Trophoblast cell (in vitro differentiated cells and primary cell): ENCODE measurements at regions not wholly inside any gene's neighbourhood (a gene's known extent, or its start where the extent isn't known, plus 50 kb on each side); places are given as distances from the start of the nearest gene placed in this dataset.

Experiments used
- DNase-seq, 2 donors: peaks; one replicate each; pipeline ENCODE4 v3.0.0-alpha.2; 2016
- H2AFZ ChIP-seq: 2 replicates; pipeline ENCODE4 v1.6.1; 2013; ENCODE audit warnings: low read length, moderate library complexity, mild to moderate bottlenecking; ENCODE audit not compliant: insufficient read depth, poor library complexity
- H2AK5ac ChIP-seq: 2 replicates; pipeline ENCODE4 v1.6.1; 2013; ENCODE audit warnings: mild to moderate bottlenecking, low read length
- H2BK120ac ChIP-seq: 2 replicates; pipeline ENCODE4 v1.6.1; 2013; ENCODE audit warnings: low read length, mild to moderate bottlenecking, moderate library complexity; ENCODE audit not compliant: insufficient read depth, poor library complexity
- H2BK12ac ChIP-seq: 2 replicates; pipeline ENCODE4 v1.6.1; 2013; ENCODE audit warnings: mild to moderate bottlenecking, low read length, moderate library complexity
- H2BK5ac ChIP-seq: 2 replicates; pipeline ENCODE4 v1.6.1; 2013; ENCODE audit warnings: low read length, low read depth, moderate library complexity, mild to moderate bottlenecking; ENCODE audit not compliant: poor library complexity
- H3K14ac ChIP-seq: 2 replicates; pipeline ENCODE4 v1.6.1; 2013; ENCODE audit warnings: mild to moderate bottlenecking, low read length
- H3K18ac ChIP-seq: 2 replicates; pipeline ENCODE4 v1.6.1; 2013; ENCODE audit warnings: mild to moderate bottlenecking, low read length
- H3K23ac ChIP-seq: 2 replicates; pipeline ENCODE4 v1.6.1; 2013; ENCODE audit warnings: low read length
- H3K27ac ChIP-seq: 2 replicates; pipeline ENCODE4 v1.5.1; 2013; ENCODE audit warnings: low read depth, mild to moderate bottlenecking, inconsistent platforms, low read length, moderate library complexity
- H3K27me3 ChIP-seq: 2 replicates; pipeline ENCODE4 v1.6.1; 2013; ENCODE audit warnings: inconsistent platforms, mild to moderate bottlenecking, low read length, moderate library complexity; ENCODE audit not compliant: insufficient read depth
- H3K36me3 ChIP-seq, 2 experiments: 1 replicate in 1 of 2; 2 replicates in 1 of 2; pipeline ENCODE4 v1.6.1; 2013; ENCODE audit warnings: low read length in 2 of 2, mild to moderate bottlenecking in 2 of 2, moderate library complexity in 1 of 2; ENCODE audit not compliant: insufficient read depth in 2 of 2, control insufficient read depth in 1 of 2
- H3K4ac ChIP-seq: 2 replicates; pipeline ENCODE4 v1.6.1; 2013; ENCODE audit warnings: low read depth, mild to moderate bottlenecking, low read length, moderate library complexity
- H3K4me1 ChIP-seq, 2 experiments: 1 replicate in 1 of 2; 2 replicates in 1 of 2; pipeline ENCODE4 v1.6.1; 2013; ENCODE audit warnings: low read length in 2 of 2, mild to moderate bottlenecking in 2 of 2, moderate library complexity in 1 of 2; ENCODE audit not compliant: insufficient read depth in 2 of 2, control insufficient read depth in 1 of 2
- H3K4me2 ChIP-seq: 2 replicates; pipeline ENCODE4 v1.6.1; 2013; ENCODE audit warnings: inconsistent platforms, mild to moderate bottlenecking, low read length, moderate library complexity
- H3K4me3 ChIP-seq: 2 replicates; pipeline ENCODE4 v1.5.1; 2013; ENCODE audit warnings: mild to moderate bottlenecking, low read depth, low read length, inconsistent platforms
- H3K79me1 ChIP-seq: one replicate; pipeline ENCODE4 v1.6.1; 2013; ENCODE audit warnings: low read length
- H3K79me2 ChIP-seq: 2 replicates; pipeline ENCODE4 v1.6.1; 2013; ENCODE audit warnings: low read length, mild to moderate bottlenecking; ENCODE audit not compliant: control insufficient read depth, insufficient read depth, poor library complexity
- H3K9ac ChIP-seq: 2 replicates; pipeline ENCODE4 v1.6.1; 2013; ENCODE audit warnings: mild to moderate bottlenecking, low read length
- H3K9me3 ChIP-seq: 2 replicates; pipeline ENCODE4 v1.6.1; 2013; ENCODE audit warnings: low read depth, mild to moderate bottlenecking, control low read depth, inconsistent platforms, low read length; ENCODE audit not compliant: insufficient read depth
- H4K12ac ChIP-seq: 2 replicates; pipeline ENCODE4 v1.6.1; 2013; ENCODE audit warnings: low read depth, mild to moderate bottlenecking, low read length, moderate library complexity
- H4K8ac ChIP-seq: 2 replicates; pipeline ENCODE4 v1.6.1; 2013; ENCODE audit warnings: low read depth, mild to moderate bottlenecking, low read length, moderate library complexity
- H4K91ac ChIP-seq: one replicate; pipeline ENCODE4 v1.6.1; 2013; ENCODE audit warnings: low read depth, mild to moderate bottlenecking, low read length, moderate library complexity
- WGBS: extraction: QIAGEN DNeasy Blood & Tissue Kit; methylation state at CpG from one replicate; pipeline ENCODE4 v1.1.7; 2013; ENCODE audit warnings: missing lambda C conversion rate; ENCODE audit not compliant: insufficient read length, insufficient coverage; ENCODE audit errors: extremely low coverage; 5-methylcytosine and 5-hydroxymethylcytosine counted together

DNA sequence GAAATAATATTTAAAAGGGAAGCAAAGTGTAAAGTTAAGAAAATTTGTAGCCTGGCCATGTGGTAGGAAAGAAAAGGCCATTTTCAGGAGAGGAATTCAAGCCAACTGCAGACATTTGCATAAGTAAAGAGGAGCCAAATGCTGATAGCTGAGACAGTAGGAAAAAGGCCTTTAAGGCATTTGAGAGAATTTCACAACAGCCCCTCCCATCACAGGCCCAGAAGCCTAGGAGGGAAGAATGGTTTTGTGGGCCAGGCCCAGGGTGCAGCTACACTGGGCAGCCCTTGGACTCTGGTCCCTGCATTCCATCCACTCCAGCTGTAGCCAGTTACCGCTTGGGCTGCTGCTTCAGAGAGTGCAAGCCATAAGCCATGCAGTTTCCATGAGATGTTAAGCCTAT, 1556.8 kb downstream of the EFNA5 start:
- WGBS, result no CpG with 5 or more reads among the region's 1 CpG
- Histone ChIP-seq H2BK120ac (no peak overlapping the region), H3K4me1 (no peaks in the 10 kb centered on the region), H3K27me3 (no peaks in the 10 kb centered on the region), H4K91ac (no peak overlapping the region), H3K23ac (no peak overlapping the region), H3K14ac (no peak overlapping the region), H4K8ac (no peak overlapping the region), H2AFZ (no peak overlapping the region), H2BK5ac (no peak overlapping the region), H3K9me3 (no peaks in the 10 kb centered on the region), H3K36me3 (no peaks in the 10 kb centered on the region), H2AK5ac (no peak overlapping the region), H3K4ac (no peak overlapping the region), H2BK12ac (no peak overlapping the region), H3K9ac (no peak overlapping the region), H3K4me3 (no peak overlapping the region), H4K12ac (no peak overlapping the region), H3K27ac (no peak overlapping the region), H3K18ac (no peak overlapping the region), H3K79me1 (no peaks in the 10 kb centered on the region), H3K4me2 (no peak overlapping the region), H3K79me2 (no peaks in the 10 kb centered on the region)
- DNase-seq, result no peak

GRCh38 chr5:106106384-106106783, 1564.4 kb downstream of the EFNA5 start:
- Histone ChIP-seq H3K79me2 (no peaks in the 10 kb centered on the region), H3K79me1 (no peaks in the 10 kb centered on the region), H3K4ac (no peak overlapping the region), H3K4me1 (no peaks in the 10 kb centered on the region), H2BK12ac (no peak overlapping the region), H4K8ac (no peak overlapping the region), H2AK5ac (no peak overlapping the region), H3K36me3 (no peaks in the 10 kb centered on the region), H2BK120ac (no peak overlapping the region), H3K9ac (no peak overlapping the region), H4K91ac (no peak overlapping the region), H3K4me2 (no peak overlapping the region), H2AFZ (no peak overlapping the region), H3K27me3 (no peaks in the 10 kb centered on the region), H3K27ac (no peak overlapping the region), H3K9me3 (no peaks in the 10 kb centered on the region), H3K23ac (no peak overlapping the region), H3K4me3 (no peak overlapping the region), H3K18ac (no peak overlapping the region), H4K12ac (no peak overlapping the region), H3K14ac (no peak overlapping the region), H2BK5ac (no peak overlapping the region)
- WGBS, result no CpG with 5 or more reads among the region's 2 CpGs
- DNase-seq, result no peak

- H3K36me3 ChIP-seq, result no peaks in the 10 kb centered on the region
- H3K4ac ChIP-seq, result no peak overlapping the region
Observed at GRCh38 chr5:106097340-106097739, 1573.4 kb downstream of the EFNA5 start.

DNA sequence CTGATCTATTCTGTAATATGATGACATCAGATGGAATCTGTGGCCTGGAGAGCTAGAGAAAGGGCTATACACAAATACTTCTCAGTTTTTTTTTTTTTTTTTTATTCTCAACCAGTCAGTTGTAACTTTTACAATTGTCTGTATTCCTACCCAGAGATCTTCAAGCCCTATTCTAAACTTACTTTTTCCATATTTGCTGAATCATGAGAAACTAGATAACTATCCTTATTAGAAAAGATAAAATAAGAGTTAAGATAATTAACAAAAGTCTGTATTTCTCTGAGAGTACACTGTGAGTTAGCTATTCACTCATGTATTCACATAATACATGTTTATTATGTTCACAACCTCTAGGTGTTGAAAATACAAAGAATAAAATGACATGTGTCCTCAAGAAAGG, 1575.9 kb downstream of the EFNA5 start:
- H3K9ac ChIP-seq, result no peak overlapping the region
- H3K27ac ChIP-seq, result no peak overlapping the region
- no peak overlapping the region for H4K12ac ChIP-seq
- no peak overlapping the region for H3K14ac ChIP-seq
- H3K36me3 ChIP-seq, result no peaks in the 10 kb centered on the region
- no peak overlapping the region for H3K4ac ChIP-seq
- H2BK120ac ChIP-seq, result no peak overlapping the region
- no peak overlapping the region for H4K91ac ChIP-seq
- H3K4me1 ChIP-seq, result peaks cover 4% of the 10 kb centered on the region in 2 experiments
- no peak overlapping the region for H2BK12ac ChIP-seq
- H2AK5ac ChIP-seq, result no peak overlapping the region
- no peak for DNase-seq
- H3K4me3 ChIP-seq, result no peak overlapping the region
- no peak overlapping the region for H3K23ac ChIP-seq
- H3K79me1 ChIP-seq, result peaks cover 5% of the 10 kb centered on the region
- H3K18ac ChIP-seq, result no peak overlapping the region
- no peak overlapping the region for H4K8ac ChIP-seq
- H2BK5ac ChIP-seq, result no peak overlapping the region
- H3K79me2 ChIP-seq, result no peaks in the 10 kb centered on the region
- H3K27me3 ChIP-seq, result no peaks in the 10 kb centered on the region
- H2AFZ ChIP-seq, result no peak overlapping the region
- no peaks in the 10 kb centered on the region for H3K9me3 ChIP-seq
- H3K4me2 ChIP-seq, result no peak overlapping the region

More at GRCh38 chr5:106097340-106097739, 1573.4 kb downstream of the EFNA5 start:
- Histone ChIP-seq H2BK120ac (no peak overlapping the region), H4K8ac (no peak overlapping the region), H2BK12ac (no peak overlapping the region), H2AK5ac (no peak overlapping the region), H4K12ac (no peak overlapping the region), H3K27me3 (no peaks in the 10 kb centered on the region), H2AFZ (no peak overlapping the region), H3K18ac (no peak overlapping the region), H3K14ac (no peak overlapping the region), H3K79me1 (peaks cover 5% of the 10 kb centered on the region), H3K79me2 (no peaks in the 10 kb centered on the region), H4K91ac (no peak overlapping the region), H3K9me3 (no peaks in the 10 kb centered on the region), H3K4me3 (no peak overlapping the region), H3K27ac (no peak overlapping the region), H3K9ac (no peak overlapping the region), H2BK5ac (no peak overlapping the region), H3K23ac (no peak overlapping the region), H3K4me2 (no peak overlapping the region), H3K4me1 (peaks cover 4% of the 10 kb centered on the region in 2 experiments)
- DNase-seq, result peak in 1 of 2 donors; percentile 71
- no CpG with 5 or more reads among the region's 1 CpG for WGBS
